ENCODE measurements at regions not wholly inside any gene's neighbourhood (a gene's known extent, or its start where the extent isn't known, plus 50 kb on each side); places are given as distances from the start of the nearest gene placed in this dataset.

- no peak for DNase-seq (ENCODE audit: low read depth)
These were observed 572.7 kb upstream of the CDH5 start for GRCh38 chr16:65793781-65794180.

GRCh38 chr16:65790768-65791167 is 575.7 kb upstream of the CDH5 start:
- DNase-seq (ENCODE audit: low read depth): no peak

GRCh38 chr16:65789161-65789945 is 577.1 kb upstream of the CDH5 start:
- no peak for DNase-seq (ENCODE audit: low read depth)

GRCh38 chr16:65788434-65789140 is 577.9 kb upstream of the CDH5 start:
- DNase-seq (ENCODE audit: low read depth): no peak

GRCh38 chr16:65787921-65788320 is 578.6 kb upstream of the CDH5 start:
- DNase-seq (ENCODE audit: low read depth): no peak

GRCh38 chr16:65786916-65787315 is 579.6 kb upstream of the CDH5 start:
- DNase-seq (ENCODE audit: low read depth): no peak

GRCh38 chr16:65783709-65784474 is 582.6 kb upstream of the CDH5 start:
- DNase-seq (ENCODE audit: low read depth): no peak

- DNase-seq (ENCODE audit: low read depth): peak; percentile 77
These were observed 583.6 kb upstream of the CDH5 start for GRCh38 chr16:65782611-65783600.

- no peak for DNase-seq (ENCODE audit: low read depth)
These were observed 584.6 kb upstream of the CDH5 start for GRCh38 chr16:65781855-65782254.

GRCh38 chr16:65781363-65781762 is 585.1 kb upstream of the CDH5 start:
- DNase-seq (ENCODE audit: low read depth): no peak

GRCh38 chr16:65779201-65779600 is 587.3 kb upstream of the CDH5 start:
- DNase-seq (ENCODE audit: low read depth): no peak

- DNase-seq (ENCODE audit: low read depth): no peak
These were observed 589.8 kb upstream of the CDH5 start for GRCh38 chr16:65776639-65777183.

- DNase-seq (ENCODE audit: low read depth): no peak
These were observed 590.7 kb upstream of the CDH5 start for GRCh38 chr16:65775829-65776228.

GRCh38 chr16:65774350-65774749 is 592.1 kb upstream of the CDH5 start:
- no peak for DNase-seq (ENCODE audit: low read depth)

GRCh38 chr16:65773301-65773874 is 593.1 kb upstream of the CDH5 start:
- DNase-seq (ENCODE audit: low read depth): no peak

- DNase-seq (ENCODE audit: low read depth): no peak
These were observed 594.3 kb upstream of the CDH5 start for GRCh38 chr16:65772134-65772732.

GRCh38 chr16:65771707-65772106 is 594.8 kb upstream of the CDH5 start:
- DNase-seq (ENCODE audit: low read depth): no peak

GRCh38 chr16:65770752-65771151 is 595.7 kb upstream of the CDH5 start:
- no peak for DNase-seq (ENCODE audit: low read depth)

- DNase-seq (ENCODE audit: low read depth): no peak
These were observed 596.6 kb upstream of the CDH5 start for GRCh38 chr16:65769776-65770438.

- DNase-seq (ENCODE audit: low read depth): no peak
These were observed 597.4 kb upstream of the CDH5 start for GRCh38 chr16:65769055-65769465.
